ENCODE measurements at regions not wholly inside any gene's neighbourhood (a gene's known extent, or its start where the extent isn't known, plus 50 kb on each side); places are given as distances from the start of the nearest gene placed in this dataset.

DNA sequence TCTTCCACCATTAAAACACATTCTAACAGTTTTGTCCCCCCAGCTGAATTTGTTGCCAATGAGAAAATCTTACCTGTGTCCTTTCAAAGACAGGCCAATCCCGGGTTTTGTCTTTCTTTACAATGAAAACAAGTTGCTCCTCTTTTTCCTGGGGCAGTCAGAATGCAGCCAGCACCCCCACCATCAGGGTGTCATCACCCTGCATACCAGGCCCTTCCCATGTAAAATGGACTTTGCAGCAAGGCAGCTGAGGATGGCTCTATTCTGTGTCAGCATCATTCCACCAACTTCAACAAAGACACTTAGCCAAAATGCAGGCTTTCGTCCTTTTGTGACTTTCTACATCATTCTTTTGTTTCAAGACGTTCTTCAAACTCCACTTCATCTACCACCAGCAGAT is 490.9 kb downstream of the OCA2 start:
- TF ChIP-seq, protein P1, sequence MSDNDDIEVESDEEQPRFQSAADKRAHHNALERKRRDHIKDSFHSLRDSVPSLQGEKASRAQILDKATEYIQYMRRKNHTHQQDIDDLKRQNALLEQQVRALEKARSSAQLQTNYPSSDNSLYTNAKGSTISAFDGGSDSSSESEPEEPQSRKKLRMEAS (IDR thresholded peaks at IDR 0.05; ENCODE audit: low read depth) = no peak
- no peak for TF ChIP-seq POLR2AphosphoS5 (IDR thresholded peaks at IDR 0.05; ENCODE audit: low read depth, low read length)
- no peak for TF ChIP-seq CHD2 (IDR thresholded peaks at IDR 0.05; ENCODE audit: low read length, partially characterized antibody)
- no peak for TF ChIP-seq EZH2phosphoT487 (IDR thresholded peaks at IDR 0.05; ENCODE audit: borderline replicate concordance, low read depth)
- TF ChIP-seq GABPA (IDR thresholded peaks at IDR 0.05; ENCODE audit: low read depth) = no peak
- TF ChIP-seq ZBTB33 (IDR thresholded peaks at IDR 0.05; ENCODE audit: borderline replicate concordance, low read depth) = no peak
- no peak for TF ChIP-seq MEF2A (IDR thresholded peaks at IDR 0.05; ENCODE audit: borderline replicate concordance, low read depth)
- TF ChIP-seq RAD21 (IDR thresholded peaks at IDR 0.05; ENCODE audit: low read length) = no peak
- TF ChIP-seq RFX5 (IDR thresholded peaks at IDR 0.05; ENCODE audit: low read length) = no peak
- TF ChIP-seq RXRA (IDR thresholded peaks at IDR 0.05; ENCODE audit: borderline replicate concordance, low read depth) = no peak
- no peak for TF ChIP-seq USF1 (IDR thresholded peaks at IDR 0.05; ENCODE audit: borderline replicate concordance, low read depth)
- no peak for TF ChIP-seq GATA2 (CRISPR knock-in tag; IDR thresholded peaks at IDR 0.05)
- no peak overlapping the region for H3K27ac ChIP-seq (ENCODE audit: low read depth in 2 of 2, low read length in 1 of 2)
- no peak overlapping the region for H3K9ac ChIP-seq
- 3% methylated on average over 3 of the region's 3 CpGs for WGBS (ENCODE audit: low lambda C conversion rate)
- no peaks in the 10 kb centered on the region for H3K9me3 ChIP-seq
- DNase-seq = no peak
- H3K79me2 ChIP-seq (ENCODE audit: insufficient read depth) = no peaks in the 10 kb centered on the region
- H3K36me3 ChIP-seq (replicated peaks in 1 of 2; ENCODE audit: control insufficient read depth in 1 of 2, insufficient read depth in 2 of 2, low read length in 1 of 2) = no peaks in the 10 kb centered on the region
- no peaks in the 10 kb centered on the region for H4K20me1 ChIP-seq (ENCODE audit: insufficient read depth)
- POLR2A ChIA-PET = no interaction called here
- no peak overlapping the region for H3K4me3 ChIP-seq (ENCODE audit: low read depth in 2 of 2, low read length in 1 of 2)
- no peaks in the 10 kb centered on the region for H3K27me3 ChIP-seq (ENCODE audit: insufficient read depth)
- H3K4me2 ChIP-seq = no peak overlapping the region
- no peaks in the 10 kb centered on the region for H3K4me1 ChIP-seq (ENCODE audit: control insufficient read depth in 1 of 2, insufficient read depth in 2 of 2, low read depth in 1 of 2, low read length in 1 of 2)
- H3K9me2 ChIP-seq = no peaks in the 10 kb centered on the region
- H3F3A ChIP-seq (replicated peaks; ENCODE audit: insufficient read depth) = no peaks in the 10 kb centered on the region
- CTCF ChIA-PET = no interaction called here
- H2AFZ ChIP-seq (ENCODE audit: low read depth) = no peak overlapping the region

DNA sequence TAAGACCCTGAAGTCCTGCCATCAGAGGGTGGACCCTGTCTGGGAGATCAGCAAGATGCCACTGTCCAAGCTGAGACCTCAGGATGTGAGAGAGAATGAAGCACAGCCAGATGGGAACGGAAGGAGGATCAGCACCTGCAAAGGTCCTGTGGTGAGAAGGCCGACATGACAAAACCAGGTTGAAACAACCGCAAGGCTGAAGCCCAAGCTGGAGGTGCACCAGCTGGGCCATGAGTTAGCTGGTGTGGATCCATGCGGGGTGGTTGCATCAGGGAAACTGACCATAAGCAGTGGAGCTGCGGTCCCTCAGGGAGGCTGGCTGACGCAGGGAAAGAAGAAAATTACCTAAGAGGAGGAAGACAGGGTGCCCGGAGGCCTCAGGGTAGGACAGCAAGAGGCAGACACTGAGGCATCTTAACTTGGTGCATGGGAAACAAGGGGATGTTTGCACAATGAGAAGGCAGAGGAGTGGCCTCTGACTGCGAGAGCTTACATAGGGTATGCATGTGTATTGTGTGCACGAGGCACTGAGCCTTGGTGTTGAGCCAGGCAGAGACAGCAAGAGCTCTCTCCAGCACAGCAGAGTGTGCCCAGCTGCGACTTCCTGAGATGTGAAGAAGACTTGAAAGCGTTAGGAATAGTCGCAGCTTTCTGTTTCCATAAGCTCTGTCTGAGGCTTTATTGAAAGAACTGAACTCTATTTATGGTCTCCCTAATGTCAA is 497.7 kb downstream of the OCA2 start:
- no peaks in the 10 kb centered on the region for H3K79me2 ChIP-seq (ENCODE audit: insufficient read depth)
- H2AFZ ChIP-seq (ENCODE audit: low read depth) = no peak overlapping the region
- no peaks in the 10 kb centered on the region for H3F3A ChIP-seq (replicated peaks; ENCODE audit: insufficient read depth)
- H3K9ac ChIP-seq = no peak overlapping the region
- DNase-seq = no peak
- ChIA-PET POLR2A (no interaction called here), CTCF (interaction anchor here (1.0 kb wide), 1 partner anchor 419 kb away, joined by 3 read pairs; no protein-coding TSS in a partner anchor)
- H4K20me1 ChIP-seq (ENCODE audit: insufficient read depth) = no peaks in the 10 kb centered on the region
- H3K36me3 ChIP-seq (replicated peaks in 1 of 2; ENCODE audit: control insufficient read depth in 1 of 2, insufficient read depth in 2 of 2, low read length in 1 of 2) = no peaks in the 10 kb centered on the region
- no peaks in the 10 kb centered on the region for H3K4me1 ChIP-seq (ENCODE audit: control insufficient read depth in 1 of 2, insufficient read depth in 2 of 2, low read depth in 1 of 2, low read length in 1 of 2)
- H3K27ac ChIP-seq (ENCODE audit: low read depth in 2 of 2, low read length in 1 of 2) = no peak overlapping the region
- H3K4me2 ChIP-seq = no peak overlapping the region
- no peaks in the 10 kb centered on the region for H3K9me3 ChIP-seq
- H3K4me3 ChIP-seq (ENCODE audit: low read depth in 2 of 2, low read length in 1 of 2) = no peak overlapping the region
- no peaks in the 10 kb centered on the region for H3K9me2 ChIP-seq
- H3K27me3 ChIP-seq (ENCODE audit: insufficient read depth) = no peaks in the 10 kb centered on the region
- WGBS (ENCODE audit: low lambda C conversion rate) = 39% methylated on average over 11 of the region's 12 CpGs
- TF ChIP-seq YY1 (IDR thresholded peaks at IDR 0.05; ENCODE audit: low read depth) (no peak), MXI1 (IDR thresholded peaks at IDR 0.05; ENCODE audit: low read depth, low read length) (no peak), REST (IDR thresholded peaks at IDR 0.05; ENCODE audit: low read depth, low read length) (no peak), USF1 (IDR thresholded peaks at IDR 0.05; ENCODE audit: borderline replicate concordance, low read depth) (no peak), SIN3A (IDR thresholded peaks at IDR 0.05; ENCODE audit: borderline replicate concordance, low read depth, low read length) (no peak)
- TF ChIP-seq, protein P2, sequence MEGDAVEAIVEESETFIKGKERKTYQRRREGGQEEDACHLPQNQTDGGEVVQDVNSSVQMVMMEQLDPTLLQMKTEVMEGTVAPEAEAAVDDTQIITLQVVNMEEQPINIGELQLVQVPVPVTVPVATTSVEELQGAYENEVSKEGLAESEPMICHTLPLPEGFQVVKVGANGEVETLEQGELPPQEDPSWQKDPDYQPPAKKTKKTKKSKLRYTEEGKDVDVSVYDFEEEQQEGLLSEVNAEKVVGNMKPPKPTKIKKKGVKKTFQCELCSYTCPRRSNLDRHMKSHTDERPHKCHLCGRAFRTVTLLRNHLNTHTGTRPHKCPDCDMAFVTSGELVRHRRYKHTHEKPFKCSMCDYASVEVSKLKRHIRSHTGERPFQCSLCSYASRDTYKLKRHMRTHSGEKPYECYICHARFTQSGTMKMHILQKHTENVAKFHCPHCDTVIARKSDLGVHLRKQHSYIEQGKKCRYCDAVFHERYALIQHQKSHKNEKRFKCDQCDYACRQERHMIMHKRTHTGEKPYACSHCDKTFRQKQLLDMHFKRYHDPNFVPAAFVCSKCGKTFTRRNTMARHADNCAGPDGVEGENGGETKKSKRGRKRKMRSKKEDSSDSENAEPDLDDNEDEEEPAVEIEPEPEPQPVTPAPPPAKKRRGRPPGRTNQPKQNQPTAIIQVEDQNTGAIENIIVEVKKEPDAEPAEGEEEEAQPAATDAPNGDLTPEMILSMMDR (IDR thresholded peaks at IDR 0.05) = no peak
